HG03139 (cell line): ENCODE measurements at regions not wholly inside any gene's neighbourhood (a gene's known extent, or its start where the extent isn't known, plus 50 kb on each side); places are given as distances from the start of the nearest gene placed in this dataset.

Experiments used
- ATAC-seq: cut with Tn5 transposase; IDR thresholded peaks from one replicate; pipeline ENCODE4 v1.9.1; 2021; ENCODE audit not compliant: unreplicated experiment

- ATAC-seq = no peak
Observed at GRCh38 chr11:15725246-15725645, 610.5 kb downstream of the INSC start.

- ATAC-seq = no peak
Observed at GRCh38 chr11:15726221-15726746, 611.6 kb downstream of the INSC start.

- no peak for ATAC-seq
Observed at GRCh38 chr11:15726893-15727519, 612.3 kb downstream of the INSC start.

GRCh38 chr11:15727520-15727914 lies 612.8 kb downstream of the INSC start:
- no peak for ATAC-seq

- no peak for ATAC-seq
Observed at GRCh38 chr11:15728207-15728606, 613.5 kb downstream of the INSC start.

GRCh38 chr11:15730263-15730994 lies 615.7 kb downstream of the INSC start:
- no peak for ATAC-seq

- ATAC-seq = no peak
Observed at GRCh38 chr11:15730995-15731385, 616.3 kb downstream of the INSC start.

GRCh38 chr11:15735706-15736105 lies 620.6 kb downstream of the SOX6 start:
- ATAC-seq = no peak

GRCh38 chr11:15737320-15737719 lies 619.0 kb downstream of the SOX6 start:
- no peak for ATAC-seq

- no peak for ATAC-seq
Observed at GRCh38 chr11:15738931-15739330, 617.4 kb downstream of the SOX6 start.

GRCh38 chr11:15742626-15743519 lies 613.5 kb downstream of the SOX6 start:
- ATAC-seq = no peak

- ATAC-seq = no peak
Observed at GRCh38 chr11:15744693-15745092, 611.7 kb downstream of the SOX6 start.

GRCh38 chr11:15745266-15745665 lies 611.1 kb downstream of the SOX6 start:
- no peak for ATAC-seq

- no peak for ATAC-seq
Observed at GRCh38 chr11:15747671-15748070, 608.7 kb downstream of the SOX6 start.

- ATAC-seq = no peak
Observed at GRCh38 chr11:15748132-15748531, 608.2 kb downstream of the SOX6 start.

- no peak for ATAC-seq
Observed at GRCh38 chr11:15748741-15749140, 607.6 kb downstream of the SOX6 start.

GRCh38 chr11:15750535-15751308 lies 605.6 kb downstream of the SOX6 start:
- ATAC-seq = no peak

GRCh38 chr11:15754221-15754620 lies 602.1 kb downstream of the SOX6 start:
- no peak for ATAC-seq

- ATAC-seq = no peak
Observed at GRCh38 chr11:15757048-15757698, 599.2 kb downstream of the SOX6 start.

- ATAC-seq = no peak
Observed at GRCh38 chr11:15758857-15759465, 597.4 kb downstream of the SOX6 start.
